ENCODE measurements at regions not wholly inside any gene's neighbourhood (a gene's known extent, or its start where the extent isn't known, plus 50 kb on each side); places are given as distances from the start of the nearest gene placed in this dataset.

- H3K4me2 ChIP-seq (ENCODE audit: low read length), result no peak overlapping the region
- H3K79me2 ChIP-seq (ENCODE audit: insufficient read depth, low read length), result no peaks in the 10 kb centered on the region
- H3K27me3 Mint-ChIP-seq (ENCODE audit: low read depth, unreplicated experiment), result peaks cover 19% of the 10 kb centered on the region
- H3K27ac Mint-ChIP-seq (ENCODE audit: unreplicated experiment), result no peak overlapping the region
- no peaks in the 10 kb centered on the region for H3K36me3 ChIP-seq (ENCODE audit: insufficient read depth, low read length)
- H3K4me3 Mint-ChIP-seq (ENCODE audit: unreplicated experiment), result no peak overlapping the region
- H3K4me1 Mint-ChIP-seq (ENCODE audit: low read depth, unreplicated experiment), result no peaks in the 10 kb centered on the region
- H2AFZ ChIP-seq (ENCODE audit: low read depth, low read length), result no peak overlapping the region
- H3K9me3 Mint-ChIP-seq (ENCODE audit: unreplicated experiment), result no peaks in the 10 kb centered on the region
- DNase-seq (ENCODE audit: low read depth) (no peak), FAIRE-seq (no peak)
- no peak overlapping the region for H3K27ac ChIP-seq (ENCODE audit: low read depth, low read length)
- no peaks in the 10 kb centered on the region for H4K20me1 ChIP-seq (ENCODE audit: insufficient read depth, low read length)
- no peaks in the 10 kb centered on the region for H3K36me3 Mint-ChIP-seq (ENCODE audit: low read depth, unreplicated experiment)
- H3K9ac ChIP-seq (ENCODE audit: low read length), result no peak overlapping the region
- no peaks in the 10 kb centered on the region for H3K9me3 ChIP-seq (ENCODE audit: insufficient read depth, low read depth, low read length)
- TF ChIP-seq EZH2 (IDR thresholded peaks at IDR 0.05; ENCODE audit: insufficient read depth, low read length) (no peak), CTCF (IDR thresholded peaks at IDR 0.05; ENCODE audit: insufficient read depth, low read depth, low read length) (no peak)
- H3K27me3 ChIP-seq (ENCODE audit: insufficient read depth, low read length), result no peaks in the 10 kb centered on the region
- no peak overlapping the region for H3K4me3 ChIP-seq (ENCODE audit: insufficient read depth, low read depth, low read length)
- H3K4me1 ChIP-seq (ENCODE audit: insufficient read depth, low read length), result no peaks in the 10 kb centered on the region
Measured at GRCh38 chr2:60657673-60658072, 98.4 kb upstream of the PAPOLG start.

- Histone ChIP-seq H3K27me3 (ENCODE audit: insufficient read depth, low read length) (no peaks in the 10 kb centered on the region), H3K4me3 (ENCODE audit: insufficient read depth, low read depth, low read length) (no peak overlapping the region), H3K4me2 (ENCODE audit: low read length) (no peak overlapping the region), H4K20me1 (ENCODE audit: insufficient read depth, low read length) (no peaks in the 10 kb centered on the region), H3K27ac (ENCODE audit: low read depth, low read length) (no peak overlapping the region), H3K9me3 (ENCODE audit: insufficient read depth, low read depth, low read length) (no peaks in the 10 kb centered on the region), H3K79me2 (ENCODE audit: insufficient read depth, low read length) (no peaks in the 10 kb centered on the region), H3K36me3 (ENCODE audit: insufficient read depth, low read length) (no peaks in the 10 kb centered on the region), H3K9ac (ENCODE audit: low read length) (no peak overlapping the region), H3K4me1 (ENCODE audit: insufficient read depth, low read length) (no peaks in the 10 kb centered on the region), H2AFZ (ENCODE audit: low read depth, low read length) (no peak overlapping the region)
- peaks cover 3% of the 10 kb centered on the region for H3K9me3 Mint-ChIP-seq (ENCODE audit: unreplicated experiment)
- TF ChIP-seq EZH2 (IDR thresholded peaks at IDR 0.05; ENCODE audit: insufficient read depth, low read length) (no peak), CTCF (IDR thresholded peaks at IDR 0.05; ENCODE audit: insufficient read depth, low read depth, low read length) (no peak)
- DNase-seq (ENCODE audit: low read depth) (no peak), FAIRE-seq (no peak)
- no peaks in the 10 kb centered on the region for H3K36me3 Mint-ChIP-seq (ENCODE audit: low read depth, unreplicated experiment)
- peaks cover 9% of the 10 kb centered on the region for H3K27me3 Mint-ChIP-seq (ENCODE audit: low read depth, unreplicated experiment)
- no peak overlapping the region for H3K27ac Mint-ChIP-seq (ENCODE audit: unreplicated experiment)
- no peaks in the 10 kb centered on the region for H3K4me1 Mint-ChIP-seq (ENCODE audit: low read depth, unreplicated experiment)
- no peak overlapping the region for H3K4me3 Mint-ChIP-seq (ENCODE audit: unreplicated experiment)
Measured at GRCh38 chr2:60659026-60659425, 97.0 kb upstream of the PAPOLG start.

GRCh38 chr2:60661073-60661738 lies 94.9 kb upstream of the PAPOLG start:
- H3K4me2 ChIP-seq (ENCODE audit: low read length), result no peak overlapping the region
- no peaks in the 10 kb centered on the region for H3K36me3 ChIP-seq (ENCODE audit: insufficient read depth, low read length)
- no peaks in the 10 kb centered on the region for H3K79me2 ChIP-seq (ENCODE audit: insufficient read depth, low read length)
- no peaks in the 10 kb centered on the region for H3K4me1 ChIP-seq (ENCODE audit: insufficient read depth, low read length)
- no peaks in the 10 kb centered on the region for H3K9me3 ChIP-seq (ENCODE audit: insufficient read depth, low read depth, low read length)
- no peak overlapping the region for H3K27ac ChIP-seq (ENCODE audit: low read depth, low read length)
- FAIRE-seq (no peak), DNase-seq (ENCODE audit: low read depth) (no peak)
- Mint-ChIP-seq H3K9me3 (ENCODE audit: unreplicated experiment) (peaks cover 3% of the 10 kb centered on the region), H3K36me3 (ENCODE audit: low read depth, unreplicated experiment) (no peaks in the 10 kb centered on the region), H3K27ac (ENCODE audit: unreplicated experiment) (no peak overlapping the region), H3K4me3 (ENCODE audit: unreplicated experiment) (no peak overlapping the region), H3K27me3 (ENCODE audit: low read depth, unreplicated experiment) (peaks cover 5% of the 10 kb centered on the region), H3K4me1 (ENCODE audit: low read depth, unreplicated experiment) (no peaks in the 10 kb centered on the region)
- H4K20me1 ChIP-seq (ENCODE audit: insufficient read depth, low read length), result no peaks in the 10 kb centered on the region
- H3K9ac ChIP-seq (ENCODE audit: low read length), result no peak overlapping the region
- H3K4me3 ChIP-seq (ENCODE audit: insufficient read depth, low read depth, low read length), result no peak overlapping the region
- no peaks in the 10 kb centered on the region for H3K27me3 ChIP-seq (ENCODE audit: insufficient read depth, low read length)
- H2AFZ ChIP-seq (ENCODE audit: low read depth, low read length), result no peak overlapping the region
- no peak for TF ChIP-seq EZH2 (IDR thresholded peaks at IDR 0.05; ENCODE audit: insufficient read depth, low read length)
- TF ChIP-seq CTCF (IDR thresholded peaks at IDR 0.05; ENCODE audit: insufficient read depth, low read depth, low read length), result no peak

Measured in astrocyte (in vitro differentiated cells and primary cell).